Stimulated activated CD8-positive, alpha-beta memory T cell treated with anti-CD3 and anti-CD28 coated beads, Interleukin-15, amount 100 ng/mL, for 4 hours (primary cell): ENCODE measurements at regions not wholly inside any gene's neighbourhood (a gene's known extent, or its start where the extent isn't known, plus 50 kb on each side); places are given as distances from the start of the nearest gene placed in this dataset.

ENCODE experiments used
- DNase-seq, 2 donors: peaks; one replicate each; pipeline ENCODE4 v3.0.0-alpha.2; 2020; ENCODE audit warnings: low read depth in 2 of 2

DNA sequence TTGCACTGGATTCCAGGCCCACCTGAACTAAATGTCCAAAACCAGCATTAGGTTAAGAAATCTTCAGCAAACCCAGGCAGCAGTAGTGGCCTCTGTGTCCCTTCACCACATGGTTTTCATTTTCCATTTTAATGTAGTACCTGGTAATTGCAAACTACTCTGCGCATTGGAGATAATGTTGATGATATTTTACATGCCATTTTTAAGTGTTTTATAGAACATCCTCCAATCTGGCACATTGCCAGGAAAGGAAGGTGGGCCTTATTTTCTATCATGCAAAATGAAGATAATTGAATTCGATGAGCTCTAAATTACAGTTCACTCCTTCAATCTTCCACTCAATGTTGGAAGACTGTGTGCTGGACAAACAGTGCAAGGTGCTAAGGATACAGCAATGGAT lies 89.5 kb downstream of the ZC3H11B start:
- DNase-seq, result no peak

DNA sequence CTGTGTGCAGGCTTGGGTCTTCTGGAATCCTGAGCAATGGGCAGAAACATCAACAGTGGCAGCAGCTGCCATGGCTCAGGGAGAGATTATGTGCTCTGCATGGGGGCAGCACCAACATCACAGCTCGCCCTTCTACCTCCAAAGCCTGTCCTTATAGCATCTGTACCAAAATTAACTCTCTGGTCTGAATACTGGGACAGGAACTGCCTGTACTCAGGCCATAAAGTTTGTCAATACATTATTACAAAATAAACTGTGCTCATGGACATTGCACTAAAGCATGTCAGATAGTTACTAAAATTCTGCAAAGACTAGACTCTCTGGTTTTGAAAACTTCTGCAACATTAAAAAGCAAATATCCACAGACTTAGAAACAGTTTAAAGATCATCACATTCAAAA lies 91.6 kb downstream of the ZC3H11B start:
- DNase-seq, result no peak

DNA sequence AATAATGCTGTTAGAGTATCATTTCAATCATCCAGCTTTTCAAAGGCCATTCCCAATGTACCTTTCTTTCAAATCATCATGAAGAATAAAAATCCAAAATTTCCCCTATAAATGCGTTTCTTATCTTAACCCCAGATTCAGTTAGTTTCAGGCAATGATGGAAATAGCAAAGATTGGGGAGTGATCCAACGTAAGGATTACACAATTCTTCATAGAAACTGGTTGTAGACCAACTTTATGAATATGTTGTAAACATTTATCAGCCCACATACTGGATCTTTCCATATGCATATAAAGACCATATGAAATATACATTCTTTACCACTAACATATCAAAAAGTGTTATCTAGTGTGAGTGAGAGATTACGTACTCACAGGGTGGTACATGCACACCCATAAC lies 92.7 kb downstream of the ZC3H11B start:
- DNase-seq, result no peak

DNA sequence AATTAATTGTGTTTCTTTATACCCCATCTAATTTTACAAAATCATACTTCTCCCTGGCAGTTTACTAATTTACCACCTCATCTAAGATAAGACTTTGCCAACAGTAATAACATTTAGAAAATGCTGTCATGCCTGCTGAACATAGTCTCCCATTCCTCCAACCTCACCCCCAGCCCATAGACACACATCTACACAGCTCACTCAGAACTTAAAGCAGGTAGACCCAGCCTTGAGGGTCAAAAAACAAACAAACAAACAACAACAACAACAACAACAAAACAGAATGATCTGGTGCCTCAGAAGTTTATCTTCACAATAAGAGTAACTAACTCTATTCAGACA lies 94.0 kb downstream of the ZC3H11B start:
- no peak for DNase-seq

DNA sequence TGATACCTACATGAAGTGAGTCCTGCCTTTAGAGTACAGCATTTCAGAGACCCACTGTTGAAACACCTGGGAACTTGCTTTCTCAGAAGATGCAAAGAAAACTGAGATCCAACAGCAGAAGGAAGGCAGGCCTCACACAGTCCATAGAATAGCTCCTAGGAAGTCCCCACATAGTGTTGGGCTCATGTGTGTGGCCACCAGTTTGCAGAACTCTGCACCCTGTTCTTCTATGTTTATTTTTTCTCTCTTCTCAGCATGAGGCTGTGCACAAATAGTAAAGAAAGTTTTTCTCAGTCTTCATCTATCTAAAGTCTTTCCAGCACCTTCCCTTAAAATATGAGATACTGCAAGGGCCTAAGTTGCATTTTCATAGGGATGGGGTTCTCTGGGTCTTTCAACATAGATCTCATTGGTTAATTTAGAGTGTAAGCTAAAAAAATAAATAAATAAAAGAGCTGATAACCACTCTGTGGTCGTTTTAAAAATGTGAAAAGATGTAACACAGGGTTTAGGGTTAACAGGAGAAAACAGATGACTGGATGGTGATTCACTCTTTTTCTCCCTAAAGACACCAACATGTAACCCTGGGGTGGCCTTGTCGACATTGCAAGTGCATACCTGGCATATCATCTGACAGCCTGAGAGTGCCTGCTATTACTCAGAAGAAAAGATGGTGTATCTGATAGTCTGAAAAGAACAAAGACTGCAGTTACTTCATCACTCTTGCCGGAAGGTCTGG lies 94.6 kb downstream of the ZC3H11B start:
- no peak for DNase-seq

DNA sequence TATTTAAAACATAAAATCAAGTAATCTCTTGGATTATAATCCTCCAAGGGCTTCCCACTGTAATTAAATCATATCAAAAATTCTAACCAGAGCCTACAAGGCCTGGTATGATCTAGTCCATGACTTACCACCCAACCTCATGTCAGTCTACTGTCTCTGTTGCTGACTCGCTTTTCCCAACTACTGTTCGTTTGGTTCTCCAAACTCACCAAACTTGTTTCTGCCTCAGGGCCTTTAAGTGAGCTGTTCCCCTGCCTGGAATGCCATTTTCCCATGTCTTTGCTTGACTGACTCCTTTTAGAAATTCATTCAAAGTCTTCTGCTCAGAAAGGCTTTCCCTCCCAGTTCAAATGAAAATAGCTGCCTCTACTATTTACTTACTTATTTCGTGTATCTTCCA lies 95.9 kb downstream of the ZC3H11B start:
- no peak for DNase-seq

DNA sequence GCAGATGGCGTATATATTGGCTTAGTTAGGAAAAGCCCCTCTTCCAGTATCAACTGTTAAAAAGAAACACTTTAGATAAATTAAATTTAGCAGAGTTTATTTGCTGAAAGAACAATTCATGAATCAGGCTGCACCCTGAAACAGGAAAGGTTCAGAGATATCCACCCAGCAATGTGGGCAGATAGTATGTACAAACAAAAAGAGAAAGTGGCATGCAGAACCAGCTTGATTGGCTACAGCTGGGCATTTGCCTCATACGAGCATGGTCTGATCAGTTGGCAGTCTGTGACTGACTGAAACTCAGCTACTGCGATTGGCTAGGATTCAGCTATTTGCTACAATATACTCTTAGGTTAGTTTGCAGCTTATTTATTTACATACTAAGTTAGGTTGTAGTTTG lies 98.2 kb downstream of the ZC3H11B start:
- no peak for DNase-seq

DNA sequence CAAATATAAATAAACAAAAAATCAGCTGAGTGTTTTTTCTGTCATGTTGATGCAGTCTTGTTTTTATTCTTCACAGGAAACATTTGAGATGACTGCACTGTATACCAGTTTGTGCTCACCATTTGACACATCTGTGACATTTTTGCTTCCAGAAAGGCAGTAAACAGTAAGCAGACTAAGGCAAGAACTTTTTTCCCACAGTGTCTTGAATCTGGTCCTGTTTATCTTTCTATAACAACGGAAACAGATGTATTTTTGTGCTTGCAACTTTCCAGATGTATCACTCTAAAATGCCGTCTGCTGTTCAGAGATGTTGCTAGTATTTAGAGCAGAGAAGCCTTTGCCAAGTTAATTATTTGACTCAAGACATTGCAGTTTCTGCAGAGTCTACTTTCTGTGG lies 105.5 kb downstream of the ZC3H11B start:
- no peak for DNase-seq

DNA sequence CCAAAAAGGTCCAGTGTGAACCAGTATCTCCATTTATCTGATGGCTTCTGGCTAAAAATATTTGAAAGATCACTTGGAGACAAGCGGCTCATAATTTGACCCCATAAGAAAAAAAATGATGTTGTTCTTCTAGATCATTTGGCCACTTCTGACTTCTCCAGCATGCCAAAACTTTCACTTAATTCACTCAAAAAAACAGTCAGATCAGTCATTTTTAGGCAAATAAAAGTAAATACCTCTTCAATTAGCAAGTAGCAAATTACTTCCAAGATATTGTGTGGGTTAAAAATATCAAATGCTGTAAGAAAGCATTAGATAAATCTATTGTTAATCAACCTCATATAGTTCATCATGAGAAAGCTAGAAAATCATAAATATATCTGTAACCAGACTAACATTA lies 106.0 kb downstream of the ZC3H11B start:
- no peak for DNase-seq

DNA sequence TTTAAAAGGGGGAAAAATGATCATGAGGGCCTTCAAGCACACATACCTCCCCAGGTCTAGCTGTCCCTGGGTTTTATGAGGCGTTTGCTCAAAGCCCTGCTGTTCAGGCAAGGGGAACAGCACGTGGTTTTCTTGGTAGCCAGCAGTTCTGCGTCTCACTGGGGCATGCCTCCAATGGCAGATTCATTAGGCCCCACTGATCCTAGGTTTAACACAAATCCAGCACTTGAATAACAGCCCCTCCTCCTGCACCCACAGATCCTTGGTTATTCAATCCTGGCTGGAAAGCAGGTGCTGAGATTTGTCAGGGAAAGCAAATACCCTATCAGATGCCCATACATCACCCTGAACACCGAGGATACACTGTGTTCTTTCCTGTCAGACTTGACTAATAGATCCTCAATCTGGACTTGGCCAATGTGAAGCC lies 106.4 kb downstream of the ZC3H11B start:
- no peak for DNase-seq

DNA sequence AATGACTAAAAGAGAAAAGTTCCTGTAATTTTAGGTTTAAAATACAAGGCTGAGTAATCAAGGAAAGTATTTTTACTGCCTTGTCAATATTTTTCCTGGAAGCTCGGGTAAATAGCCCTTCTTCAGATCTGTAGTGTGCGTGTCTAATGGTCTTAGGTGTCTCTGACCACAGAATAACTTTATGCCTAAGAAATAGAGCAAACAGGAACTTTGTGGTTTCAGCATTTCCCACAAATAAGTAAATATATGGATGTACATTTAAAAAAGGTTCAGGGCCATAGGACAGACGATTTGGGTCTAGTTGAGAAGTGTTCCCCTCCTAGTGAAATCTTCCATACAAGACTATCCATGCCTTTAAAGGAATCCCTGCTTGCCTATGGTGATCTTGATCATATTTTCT lies 107.0 kb downstream of the ZC3H11B start:
- DNase-seq, result no peak

DNA sequence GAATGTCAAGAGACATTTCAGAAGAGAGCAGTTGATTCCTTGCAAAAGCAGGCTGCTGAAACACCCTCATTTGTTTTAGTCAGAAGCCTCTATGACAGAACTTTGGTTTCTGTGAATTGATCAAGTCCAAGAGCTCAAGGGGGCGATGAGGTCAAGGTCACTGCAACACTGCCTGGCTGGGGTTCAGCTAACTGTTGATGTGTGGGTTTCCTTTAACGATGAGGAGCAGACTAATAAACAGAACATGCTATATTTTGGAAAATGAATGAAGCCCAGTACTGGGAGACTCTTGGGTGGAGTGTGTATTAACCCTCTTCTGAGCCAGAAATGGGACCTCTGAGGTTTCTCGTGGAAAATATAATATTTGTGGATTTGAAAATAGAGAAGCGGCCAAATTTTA lies 109.3 kb downstream of the ZC3H11B start:
- DNase-seq, result no peak

DNA sequence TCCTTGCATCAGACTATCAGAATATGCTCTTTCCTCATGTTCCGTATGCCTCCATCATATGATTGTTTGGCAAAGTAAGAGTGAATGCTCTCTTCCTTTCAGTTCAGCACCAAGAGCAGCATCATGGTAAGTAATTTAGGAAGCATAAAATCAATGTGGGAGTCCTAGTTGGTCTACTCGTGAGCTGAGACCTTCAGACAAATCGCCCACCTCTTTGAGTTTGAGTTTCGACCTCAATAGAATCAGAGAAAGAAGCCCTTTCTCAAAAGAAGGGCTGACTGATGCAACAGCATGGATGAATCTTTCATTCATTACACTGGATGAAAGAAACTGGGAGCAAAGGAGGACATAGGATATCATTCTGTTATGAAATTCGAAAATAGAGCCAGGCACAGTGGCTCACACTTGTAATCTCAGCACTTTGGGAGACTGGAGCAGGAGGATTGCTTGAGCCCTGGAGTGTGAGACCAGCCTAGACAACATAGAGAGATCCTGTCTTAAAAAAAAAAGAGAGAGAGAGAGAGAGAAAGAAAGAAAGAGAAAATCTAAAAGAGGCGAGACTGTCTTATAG lies 112.5 kb downstream of the ZC3H11B start:
- DNase-seq, result no peak

DNA sequence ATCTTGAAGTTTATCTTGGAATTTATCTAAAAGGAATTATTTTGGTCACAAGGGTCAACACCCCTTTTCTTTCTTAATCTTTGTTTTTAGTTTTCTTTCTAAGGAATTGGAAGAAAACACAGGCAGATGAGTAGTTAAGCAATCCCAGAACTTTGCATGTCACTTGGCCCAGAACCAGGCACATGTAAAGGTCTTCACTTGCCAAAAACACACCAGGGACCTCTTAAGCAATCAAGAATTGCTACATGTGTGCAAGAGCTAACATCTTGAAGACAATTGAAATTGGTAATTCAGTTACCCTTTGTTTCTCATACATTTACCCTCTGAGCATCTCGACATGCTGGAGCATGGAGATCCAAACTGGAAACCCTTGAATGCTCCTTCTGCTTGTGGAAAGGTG lies 114.2 kb downstream of the ZC3H11B start:
- DNase-seq, result no peak

DNA sequence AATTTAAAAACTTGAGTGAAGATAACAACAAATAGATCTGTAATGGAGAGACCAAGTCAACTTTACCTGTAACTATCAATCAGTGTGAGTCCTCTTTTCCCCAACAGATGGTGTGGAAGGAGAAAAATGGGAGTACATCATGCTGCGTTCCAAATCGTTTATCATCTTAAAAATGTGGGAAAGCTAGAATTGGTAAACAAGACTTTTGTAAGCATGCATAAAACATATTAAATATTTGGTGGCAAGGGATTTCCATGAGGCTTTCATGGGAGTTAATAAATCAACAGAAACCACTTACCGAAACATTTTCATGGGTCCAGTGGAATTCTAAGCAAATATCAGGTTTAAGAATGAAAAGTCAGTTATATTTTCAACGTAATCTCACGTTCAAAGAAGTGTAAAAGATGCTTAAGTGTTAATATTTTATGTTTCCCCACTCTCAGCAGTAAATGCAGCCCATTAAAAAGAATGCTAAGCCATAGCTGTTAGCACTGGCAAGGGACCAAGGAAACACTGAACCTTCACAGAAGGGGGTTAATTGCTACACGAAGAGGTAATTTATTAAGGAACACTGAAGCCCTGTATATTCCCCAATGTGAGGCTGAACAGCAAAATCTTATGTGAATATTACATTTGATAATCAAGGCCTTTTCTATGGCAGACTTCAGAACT lies 117.0 kb downstream of the ZC3H11B start:
- no peak for DNase-seq

DNA sequence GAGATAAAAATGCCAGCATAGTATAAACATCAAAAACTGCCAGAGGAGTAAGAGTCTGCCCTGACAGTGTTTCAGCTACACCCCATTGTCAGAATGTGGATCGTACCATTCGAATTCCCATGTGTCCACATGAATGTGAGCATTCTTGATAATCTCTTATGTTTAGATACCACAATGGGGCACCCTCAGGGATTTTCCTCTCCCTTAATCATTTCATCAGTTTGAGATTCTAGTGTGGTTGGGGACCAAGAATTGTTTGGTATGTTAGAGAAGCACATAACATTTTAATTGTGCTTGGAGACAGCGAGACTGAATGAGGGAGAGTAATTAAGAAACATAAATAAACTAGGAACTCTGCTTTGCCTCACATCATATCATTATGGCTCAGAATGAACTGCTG lies 120.2 kb downstream of the ZC3H11B start:
- no peak for DNase-seq

DNA sequence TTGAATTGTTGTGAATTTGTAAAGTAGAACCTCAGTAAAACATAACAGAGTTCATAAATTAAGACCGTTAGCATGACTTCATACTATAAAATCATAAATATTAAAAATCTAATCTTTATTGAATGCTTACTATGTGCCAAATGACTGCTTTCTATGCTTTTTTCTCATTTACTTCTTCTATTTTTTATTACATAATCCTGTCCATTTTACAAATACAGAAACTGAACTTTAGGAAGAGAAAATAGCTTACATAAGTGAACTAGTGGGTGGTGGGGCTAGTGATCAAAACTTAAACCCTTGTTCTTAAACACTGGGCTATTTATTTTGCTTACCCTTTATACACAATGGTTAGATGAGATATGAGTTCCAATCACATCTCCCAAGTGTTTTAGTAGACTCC lies 122.3 kb downstream of the ZC3H11B start:
- DNase-seq, result no peak

DNA sequence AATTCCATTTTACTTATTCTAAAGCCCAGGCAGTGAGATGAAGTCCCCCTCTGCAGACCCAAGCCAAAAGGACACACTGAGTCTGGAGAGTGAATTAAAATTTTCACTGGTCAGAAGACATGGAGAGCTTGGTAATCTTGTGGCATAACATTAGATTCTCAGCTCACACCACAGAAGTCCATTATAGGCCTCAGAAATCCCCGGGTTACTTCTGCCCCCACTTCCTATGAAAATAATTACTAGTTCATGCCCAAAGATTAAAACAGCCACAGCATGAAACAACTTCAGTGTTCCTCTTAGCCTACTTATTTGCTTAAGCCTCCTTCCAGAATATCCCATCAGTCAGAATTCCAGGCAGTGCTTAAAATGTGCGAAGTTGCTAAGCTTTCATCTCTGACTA lies 123.3 kb downstream of the ZC3H11B start:
- no peak for DNase-seq

DNA sequence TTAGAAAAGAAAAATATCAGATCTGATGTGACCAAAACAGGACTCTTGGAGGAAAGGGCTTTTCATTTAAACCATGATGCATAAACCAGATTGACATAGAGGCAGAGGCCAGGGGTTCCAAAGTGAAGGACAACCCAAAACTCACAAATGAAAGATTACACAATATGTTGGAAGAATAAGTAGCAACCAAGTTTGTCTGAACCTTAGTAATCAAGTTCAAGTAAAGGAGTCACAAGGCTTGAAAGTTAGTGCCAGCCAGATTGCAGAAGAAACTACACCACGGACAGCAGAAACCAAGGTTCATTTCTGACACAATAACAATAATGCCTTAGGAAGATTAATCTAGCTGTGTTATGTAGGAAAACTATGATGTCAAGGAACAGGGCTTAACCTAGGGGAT lies 124.6 kb downstream of the ZC3H11B start:
- no peak for DNase-seq

DNA sequence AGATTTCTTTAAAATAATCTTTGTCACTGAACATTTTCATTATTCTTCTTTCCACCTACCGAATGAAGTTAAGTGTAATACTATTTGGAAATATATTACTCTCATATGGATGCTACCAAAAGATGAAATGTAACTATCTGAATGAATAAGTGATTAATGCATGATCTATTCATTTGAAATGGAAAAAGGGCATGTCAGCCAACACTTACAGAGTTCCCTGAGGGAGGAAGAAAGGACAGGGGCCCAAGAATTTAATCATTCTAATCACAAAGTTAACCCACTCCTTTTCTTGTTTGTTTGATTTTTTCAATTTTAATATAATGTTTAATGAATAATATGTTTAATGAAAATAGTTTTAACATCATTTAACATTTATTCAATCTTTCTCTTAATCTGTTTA lies 129.4 kb downstream of the ZC3H11B start:
- no peak for DNase-seq

DNA sequence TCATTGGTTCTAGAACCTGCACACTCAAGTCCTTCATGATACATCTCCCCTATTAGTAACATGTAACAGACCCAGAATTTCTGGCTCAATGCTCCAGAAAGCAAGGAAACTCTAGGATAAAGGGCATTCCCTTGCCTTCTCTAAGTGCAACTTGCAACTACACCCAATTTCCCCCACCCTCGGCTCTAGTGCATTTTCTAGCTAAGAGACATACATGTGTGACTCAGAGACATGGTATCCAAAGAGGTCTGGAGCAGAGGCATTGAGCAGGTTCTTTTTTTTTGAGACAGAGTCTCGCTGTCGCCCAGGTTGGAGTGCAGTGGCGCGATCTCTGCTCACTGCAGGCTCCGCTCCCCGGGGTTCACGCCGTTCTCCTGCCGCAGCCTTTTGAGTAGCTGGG lies 132.9 kb downstream of the ZC3H11B start:
- DNase-seq, result no peak

DNA sequence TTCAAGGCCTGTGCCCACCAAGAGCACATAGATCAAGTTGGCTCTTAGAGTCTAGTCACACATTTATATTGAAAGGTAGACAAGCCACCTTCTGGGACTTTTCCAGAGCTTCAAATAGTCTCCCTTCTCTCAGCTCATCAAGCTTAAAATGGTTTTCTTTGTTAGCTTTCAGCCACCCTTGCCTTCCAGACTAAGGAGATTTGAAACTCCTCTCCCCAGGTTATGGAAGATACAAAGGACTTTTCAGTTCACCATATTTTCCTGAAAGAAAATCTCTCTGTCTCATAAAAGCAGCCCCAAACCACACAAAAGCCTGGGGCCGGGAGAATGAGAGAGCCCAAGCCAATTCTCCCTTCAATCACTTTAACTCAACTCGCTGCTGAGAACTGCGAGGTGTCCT lies 134.1 kb downstream of the ZC3H11B start:
- DNase-seq, result no peak

DNA sequence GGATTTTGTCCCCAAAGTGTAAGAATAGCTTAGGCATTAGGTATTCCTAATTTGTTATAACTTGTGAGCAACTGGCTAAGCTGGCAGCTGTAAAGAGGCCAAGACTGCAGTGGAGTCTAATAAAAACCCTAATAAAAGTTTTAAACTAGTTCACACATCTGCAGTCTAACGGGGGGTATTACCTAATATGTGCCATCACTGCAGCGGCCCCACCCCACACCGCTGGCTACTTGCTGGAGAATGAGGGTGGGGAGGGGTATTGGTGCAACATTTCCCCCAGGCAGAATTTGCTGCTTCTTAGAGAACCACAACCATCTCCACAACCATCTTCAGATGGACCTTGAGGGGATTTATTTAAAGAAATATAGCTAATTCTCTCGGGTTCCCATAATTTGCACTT lies 135.0 kb downstream of the ZC3H11B start:
- no peak for DNase-seq

DNA sequence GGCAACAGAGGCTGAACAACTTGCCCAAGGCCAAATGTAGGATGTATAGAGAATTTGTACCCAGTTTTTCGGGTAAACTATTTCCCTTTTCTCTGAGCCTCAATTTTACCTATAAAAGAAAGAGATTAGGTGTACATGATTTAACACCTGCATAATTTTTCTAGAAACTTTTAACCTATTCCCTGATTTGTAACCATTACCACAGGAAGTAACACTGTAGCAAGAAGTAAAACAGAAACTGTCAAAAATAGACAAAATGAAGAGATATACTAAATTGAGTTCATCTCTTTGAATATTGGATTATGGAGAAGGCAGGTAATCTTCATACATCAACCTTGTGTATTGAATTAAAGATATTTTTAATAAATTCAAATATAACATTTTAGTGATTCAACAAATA lies 136.2 kb downstream of the ZC3H11B start:
- DNase-seq, result no peak
